ENCODE measurements at regions not wholly inside any gene's neighbourhood (a gene's known extent, or its start where the extent isn't known, plus 50 kb on each side); places are given as distances from the start of the nearest gene placed in this dataset.

DNA sequence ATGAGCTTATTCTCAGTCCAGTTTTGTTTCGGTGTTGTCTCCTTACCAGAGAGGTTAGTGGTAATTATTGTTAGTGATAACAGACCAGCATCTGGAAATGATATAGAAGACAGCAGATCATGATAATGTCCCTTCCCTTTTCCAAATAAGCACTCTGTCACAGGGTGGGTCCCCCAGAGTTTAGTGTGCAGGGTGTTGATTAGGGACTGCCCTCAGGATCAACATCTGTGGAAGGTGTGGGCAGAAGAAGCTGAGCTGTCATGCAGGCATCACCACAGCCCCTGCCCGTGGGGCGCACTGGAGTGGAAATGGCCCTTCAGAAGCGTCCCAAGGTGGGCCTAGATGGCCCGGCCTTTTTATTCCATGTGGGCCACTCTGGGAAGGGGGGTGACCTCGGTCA lies 67.6 kb upstream of the DTNBP1 start:
- Histone ChIP-seq H3K4me1 (ENCODE audit: control insufficient read depth in 1 of 2, insufficient read depth in 2 of 2, low read length in 2 of 2) (no peaks in the 10 kb centered on the region), H3K27me3 (ENCODE audit: low read depth, low read length) (no peaks in the 10 kb centered on the region), H3K9me3 (ENCODE audit: control insufficient read depth in 1 of 2, low read length in 2 of 2) (no peaks in the 10 kb centered on the region), H3K4me3 (ENCODE audit: low read depth in 1 of 2, low read length in 2 of 2) (no peak overlapping the region), H3K36me3 (ENCODE audit: control insufficient read depth in 1 of 2, insufficient read depth in 2 of 2, low read length in 2 of 2) (no peaks in the 10 kb centered on the region), H3K27ac (ENCODE audit: low read length) (no peak overlapping the region)

DNA sequence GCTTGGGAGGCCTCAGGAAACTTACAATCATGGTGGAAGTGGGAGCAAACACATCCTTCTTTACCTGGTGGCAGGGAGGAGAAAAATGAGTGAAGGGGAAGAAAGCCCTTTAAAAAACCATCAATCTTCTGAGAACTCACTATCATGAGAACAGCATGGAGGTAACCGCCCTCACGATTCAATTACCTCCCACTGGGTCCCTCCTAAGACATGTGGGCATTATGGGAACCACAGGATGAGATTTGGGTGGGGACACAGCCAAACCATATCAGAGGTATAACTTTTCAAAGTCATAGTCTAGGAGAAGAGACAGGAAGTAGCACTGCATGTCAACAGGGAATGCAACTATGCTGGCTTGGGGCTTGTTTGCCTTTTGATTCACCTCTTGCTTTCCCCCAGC lies 59.9 kb upstream of the DTNBP1 start:
- no peaks in the 10 kb centered on the region for H3K4me1 ChIP-seq (ENCODE audit: control insufficient read depth in 1 of 2, insufficient read depth in 2 of 2, low read length in 2 of 2)
- no peaks in the 10 kb centered on the region for H3K9me3 ChIP-seq (ENCODE audit: control insufficient read depth in 1 of 2, low read length in 2 of 2)
- H3K27ac ChIP-seq (ENCODE audit: low read length): no peak overlapping the region
- no peak overlapping the region for H3K4me3 ChIP-seq (ENCODE audit: low read depth in 1 of 2, low read length in 2 of 2)
- H3K36me3 ChIP-seq (ENCODE audit: control insufficient read depth in 1 of 2, insufficient read depth in 2 of 2, low read length in 2 of 2): no peaks in the 10 kb centered on the region
- no peaks in the 10 kb centered on the region for H3K27me3 ChIP-seq (ENCODE audit: low read depth, low read length)

DNA sequence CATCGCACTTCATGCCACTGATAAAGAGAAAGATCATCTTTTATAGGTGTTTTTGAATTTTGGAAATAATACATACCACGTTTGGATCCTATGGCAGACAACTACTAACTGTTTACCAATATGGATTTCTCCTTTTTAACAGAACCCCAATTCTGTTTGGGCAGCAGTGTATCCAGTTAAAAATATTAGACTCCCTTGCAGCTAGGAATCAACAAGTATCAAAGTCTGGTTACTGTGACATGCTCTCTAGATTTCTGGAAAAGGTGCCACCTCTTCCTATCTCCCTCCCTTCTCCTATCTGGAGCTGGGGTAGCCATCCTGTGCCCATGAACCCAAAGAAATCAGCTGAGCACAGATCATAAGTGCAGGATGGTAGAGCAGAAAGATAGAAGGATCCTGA lies 54.1 kb upstream of the DTNBP1 start:
- Histone ChIP-seq H3K27me3 (ENCODE audit: low read depth, low read length) (no peaks in the 10 kb centered on the region), H3K27ac (ENCODE audit: low read length) (no peak overlapping the region), H3K9me3 (ENCODE audit: control insufficient read depth in 1 of 2, low read length in 2 of 2) (peaks cover 2 to 6% of the 10 kb centered on the region in 2 donors), H3K36me3 (ENCODE audit: control insufficient read depth in 1 of 2, insufficient read depth in 2 of 2, low read length in 2 of 2) (no peaks in the 10 kb centered on the region), H3K4me3 (ENCODE audit: low read depth in 1 of 2, low read length in 2 of 2) (no peak overlapping the region), H3K4me1 (ENCODE audit: control insufficient read depth in 1 of 2, insufficient read depth in 2 of 2, low read length in 2 of 2) (no peaks in the 10 kb centered on the region)

DNA sequence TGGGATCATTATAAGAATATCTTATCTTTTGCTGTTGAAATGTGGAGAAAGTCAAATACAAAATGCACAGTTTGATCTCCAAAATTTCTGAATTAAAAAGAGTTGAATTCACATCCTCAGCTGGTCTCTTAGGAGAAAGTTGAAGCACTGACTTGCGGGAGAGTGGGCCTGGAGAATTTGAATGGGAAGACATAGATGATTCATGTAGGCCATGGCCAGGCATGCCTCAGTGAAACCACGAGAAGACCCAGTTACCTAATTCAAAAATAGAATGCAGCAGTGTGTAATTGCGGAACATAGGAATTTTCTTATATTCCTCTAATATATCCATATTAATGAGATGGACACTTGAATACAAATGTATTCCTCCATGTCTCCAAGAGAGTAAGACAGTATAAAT lies 53.0 kb upstream of the DTNBP1 start:
- Histone ChIP-seq H3K4me3 (ENCODE audit: low read depth in 1 of 2, low read length in 2 of 2) (no peak overlapping the region), H3K27ac (ENCODE audit: low read length) (no peak overlapping the region), H3K27me3 (ENCODE audit: low read depth, low read length) (no peaks in the 10 kb centered on the region), H3K36me3 (ENCODE audit: control insufficient read depth in 1 of 2, insufficient read depth in 2 of 2, low read length in 2 of 2) (no peaks in the 10 kb centered on the region), H3K9me3 (ENCODE audit: control insufficient read depth in 1 of 2, low read length in 2 of 2) (peaks cover 2 to 6% of the 10 kb centered on the region in 2 donors), H3K4me1 (ENCODE audit: control insufficient read depth in 1 of 2, insufficient read depth in 2 of 2, low read length in 2 of 2) (no peaks in the 10 kb centered on the region)

DNA sequence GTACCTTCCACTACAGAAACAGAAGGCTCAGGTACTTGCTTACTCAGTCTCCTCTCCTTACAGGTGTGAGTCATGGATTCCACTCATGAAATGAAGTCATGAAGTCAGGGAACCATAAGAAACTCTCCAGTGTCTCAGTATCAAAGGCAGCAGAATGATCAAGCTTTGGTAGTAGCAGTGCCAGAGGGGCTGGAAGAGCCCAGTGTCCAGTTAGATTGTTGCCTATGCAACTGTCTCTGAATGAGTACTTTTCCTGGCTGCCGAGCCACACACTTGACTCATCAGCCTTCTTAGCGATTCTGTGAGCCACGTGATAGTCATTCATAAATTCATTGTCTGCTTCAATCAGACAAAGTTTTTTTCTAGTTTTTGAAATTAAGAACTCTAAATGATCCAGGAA lies 52.2 kb upstream of the DTNBP1 start:
- Histone ChIP-seq H3K36me3 (ENCODE audit: control insufficient read depth in 1 of 2, insufficient read depth in 2 of 2, low read length in 2 of 2) (no peaks in the 10 kb centered on the region), H3K27me3 (ENCODE audit: low read depth, low read length) (no peaks in the 10 kb centered on the region), H3K27ac (ENCODE audit: low read length) (no peak overlapping the region), H3K4me1 (ENCODE audit: control insufficient read depth in 1 of 2, insufficient read depth in 2 of 2, low read length in 2 of 2) (no peaks in the 10 kb centered on the region), H3K4me3 (ENCODE audit: low read depth in 1 of 2, low read length in 2 of 2) (no peak overlapping the region), H3K9me3 (ENCODE audit: control insufficient read depth in 1 of 2, low read length in 2 of 2) (peaks cover 2 to 6% of the 10 kb centered on the region in 2 donors)

DNA sequence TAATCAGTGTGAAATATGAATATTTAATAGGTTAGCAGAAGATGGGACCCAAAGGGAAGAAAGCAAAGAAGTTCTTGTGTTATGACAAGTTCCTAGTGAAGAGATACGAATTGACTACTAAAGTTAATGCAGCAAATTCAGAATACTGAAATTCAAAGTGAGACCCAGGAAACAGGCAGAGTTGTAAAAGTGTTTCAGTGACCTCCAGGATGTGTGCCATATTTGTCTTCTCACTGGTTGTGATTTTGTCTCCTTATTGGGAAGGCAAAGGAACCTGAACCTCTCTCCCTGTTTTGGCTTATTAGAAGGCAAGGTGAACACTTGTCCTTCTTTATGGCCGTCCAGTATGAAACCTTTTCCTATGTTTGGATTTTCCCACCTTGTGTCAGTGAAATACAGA lies 51.8 kb upstream of the DTNBP1 start:
- Histone ChIP-seq H3K9me3 (ENCODE audit: control insufficient read depth in 1 of 2, low read length in 2 of 2) (peaks cover 2 to 6% of the 10 kb centered on the region in 2 donors), H3K4me1 (ENCODE audit: control insufficient read depth in 1 of 2, insufficient read depth in 2 of 2, low read length in 2 of 2) (no peaks in the 10 kb centered on the region), H3K27ac (ENCODE audit: low read length) (no peak overlapping the region), H3K27me3 (ENCODE audit: low read depth, low read length) (no peaks in the 10 kb centered on the region), H3K4me3 (ENCODE audit: low read depth in 1 of 2, low read length in 2 of 2) (no peak overlapping the region), H3K36me3 (ENCODE audit: control insufficient read depth in 1 of 2, insufficient read depth in 2 of 2, low read length in 2 of 2) (no peaks in the 10 kb centered on the region)

DNA sequence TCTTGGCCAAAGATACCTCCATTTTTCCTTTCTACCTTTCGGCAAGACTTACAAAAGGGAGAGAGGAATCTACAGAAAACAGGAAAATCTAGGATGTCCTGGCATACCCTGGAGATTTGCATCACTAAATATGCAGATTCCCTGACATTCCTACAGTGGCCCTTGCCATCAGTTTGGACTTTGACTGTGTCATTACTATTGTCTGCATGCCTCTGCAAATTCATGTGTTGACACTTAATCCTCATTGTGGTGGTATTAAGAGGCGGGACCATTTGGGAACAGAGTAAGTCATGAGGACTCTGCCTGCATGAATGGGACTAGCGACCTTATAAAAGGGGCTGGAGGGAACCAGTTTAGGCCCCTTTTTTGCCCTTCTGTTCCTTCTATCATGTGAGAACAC lies 50.5 kb upstream of the DTNBP1 start:
- Histone ChIP-seq H3K27ac (ENCODE audit: low read length) (no peak overlapping the region), H3K36me3 (ENCODE audit: control insufficient read depth in 1 of 2, insufficient read depth in 2 of 2, low read length in 2 of 2) (no peaks in the 10 kb centered on the region), H3K4me1 (ENCODE audit: control insufficient read depth in 1 of 2, insufficient read depth in 2 of 2, low read length in 2 of 2) (no peaks in the 10 kb centered on the region), H3K27me3 (ENCODE audit: low read depth, low read length) (no peaks in the 10 kb centered on the region), H3K4me3 (ENCODE audit: low read depth in 1 of 2, low read length in 2 of 2) (no peak overlapping the region), H3K9me3 (ENCODE audit: control insufficient read depth in 1 of 2, low read length in 2 of 2) (peaks cover 2 to 6% of the 10 kb centered on the region in 2 donors)

DNA sequence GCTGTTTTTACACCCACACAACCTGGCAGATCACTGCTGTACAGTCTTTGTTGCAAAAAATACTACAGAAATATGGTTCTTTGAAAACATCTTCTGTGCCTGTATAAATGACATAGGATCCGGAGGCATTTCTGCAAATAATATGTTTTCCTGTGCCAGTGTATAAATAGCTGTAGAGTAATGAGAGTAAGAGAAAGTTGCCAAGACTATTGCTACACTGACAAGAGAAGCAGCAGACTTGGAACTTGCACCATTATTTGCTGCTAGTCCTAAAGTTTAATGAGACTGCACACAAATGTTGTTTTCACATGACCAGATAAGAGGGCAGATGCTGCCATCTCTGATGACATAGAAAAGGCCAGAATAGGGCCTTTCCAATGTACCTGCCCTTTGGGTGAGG lies 50.0 kb upstream of the DTNBP1 start:
- H3K27ac ChIP-seq (ENCODE audit: low read length): no peak overlapping the region
- H3K9me3 ChIP-seq (ENCODE audit: control insufficient read depth in 1 of 2, low read length in 2 of 2): peaks cover 2 to 6% of the 10 kb centered on the region in 2 donors
- no peaks in the 10 kb centered on the region for H3K27me3 ChIP-seq (ENCODE audit: low read depth, low read length)
- H3K36me3 ChIP-seq (ENCODE audit: control insufficient read depth in 1 of 2, insufficient read depth in 2 of 2, low read length in 2 of 2): no peaks in the 10 kb centered on the region
- H3K4me1 ChIP-seq (ENCODE audit: control insufficient read depth in 1 of 2, insufficient read depth in 2 of 2, low read length in 2 of 2): no peaks in the 10 kb centered on the region
- no peak overlapping the region for H3K4me3 ChIP-seq (ENCODE audit: low read depth in 1 of 2, low read length in 2 of 2)
